ENCODE measurements at regions not wholly inside any gene's neighbourhood (a gene's known extent, or its start where the extent isn't known, plus 50 kb on each side); places are given as distances from the start of the nearest gene placed in this dataset.

- no peak for TF ChIP-seq CTCF (IDR thresholded peaks at IDR 0.05)
- TF ChIP-seq POLR2A (IDR thresholded peaks at IDR 0.05) = no peak
Measured at GRCh38 chr7:116086547-116087045, 56.0 kb upstream of the TFEC start.
